ENCODE measurements at regions not wholly inside any gene's neighbourhood (a gene's known extent, or its start where the extent isn't known, plus 50 kb on each side); places are given as distances from the start of the nearest gene placed in this dataset.

DNA sequence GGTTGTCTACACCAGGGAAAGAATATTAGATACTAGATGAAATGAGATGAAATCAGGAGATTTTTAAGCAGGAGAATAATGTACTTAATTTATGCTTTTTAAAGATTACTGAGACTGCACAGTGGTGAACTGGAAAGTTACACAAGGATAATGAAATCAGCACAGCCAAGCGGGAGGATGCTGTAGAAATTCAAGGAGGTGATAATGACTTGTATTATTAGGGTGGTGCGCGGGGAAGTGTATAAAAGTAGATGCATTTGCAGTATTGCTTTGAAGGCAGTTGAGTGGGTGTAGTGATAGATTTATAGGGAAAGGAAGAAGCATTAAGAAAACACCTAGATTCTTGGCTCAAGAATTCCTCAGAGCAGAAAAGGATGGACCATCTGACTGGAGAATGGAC is 359.5 kb upstream of the SPHKAP start:
- TF ChIP-seq, protein P1, sequence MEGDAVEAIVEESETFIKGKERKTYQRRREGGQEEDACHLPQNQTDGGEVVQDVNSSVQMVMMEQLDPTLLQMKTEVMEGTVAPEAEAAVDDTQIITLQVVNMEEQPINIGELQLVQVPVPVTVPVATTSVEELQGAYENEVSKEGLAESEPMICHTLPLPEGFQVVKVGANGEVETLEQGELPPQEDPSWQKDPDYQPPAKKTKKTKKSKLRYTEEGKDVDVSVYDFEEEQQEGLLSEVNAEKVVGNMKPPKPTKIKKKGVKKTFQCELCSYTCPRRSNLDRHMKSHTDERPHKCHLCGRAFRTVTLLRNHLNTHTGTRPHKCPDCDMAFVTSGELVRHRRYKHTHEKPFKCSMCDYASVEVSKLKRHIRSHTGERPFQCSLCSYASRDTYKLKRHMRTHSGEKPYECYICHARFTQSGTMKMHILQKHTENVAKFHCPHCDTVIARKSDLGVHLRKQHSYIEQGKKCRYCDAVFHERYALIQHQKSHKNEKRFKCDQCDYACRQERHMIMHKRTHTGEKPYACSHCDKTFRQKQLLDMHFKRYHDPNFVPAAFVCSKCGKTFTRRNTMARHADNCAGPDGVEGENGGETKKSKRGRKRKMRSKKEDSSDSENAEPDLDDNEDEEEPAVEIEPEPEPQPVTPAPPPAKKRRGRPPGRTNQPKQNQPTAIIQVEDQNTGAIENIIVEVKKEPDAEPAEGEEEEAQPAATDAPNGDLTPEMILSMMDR (IDR thresholded peaks at IDR 0.05): no peak
- TF ChIP-seq POLR2A (IDR thresholded peaks at IDR 0.05): no peak

Measured in right lobe of liver (tissue), 4 donors.